Mesenchymal stem cell (in vitro differentiated cells and primary cell): ENCODE measurements at regions not wholly inside any gene's neighbourhood (a gene's known extent, or its start where the extent isn't known, plus 50 kb on each side); places are given as distances from the start of the nearest gene placed in this dataset.
"Not testable (repeated sequence)": the region's sequence is repeated elsewhere in the genome, so short reads cannot be mapped to it uniquely, and the experiment has no call there.

Experiments used
- DNase-seq: peaks from one replicate; pipeline ENCODE4 v3.0.0-alpha.2; 2013
- H2AFZ ChIP-seq: one replicate; pipeline ENCODE4 v1.6.1; 2013; ENCODE audit warnings: low read depth, mild to moderate bottlenecking, control low read depth, inconsistent platforms, low read length, moderate library complexity
- H2AK5ac ChIP-seq: 2 replicates; pipeline ENCODE4 v1.6.1; 2013; ENCODE audit warnings: low read length, moderate library complexity, mild to moderate bottlenecking, inconsistent platforms; ENCODE audit not compliant: severe bottlenecking
- H2BK120ac ChIP-seq: one replicate; pipeline ENCODE4 v1.6.1; 2013; ENCODE audit warnings: low read depth, mild to moderate bottlenecking, inconsistent platforms, low read length, moderate library complexity
- H2BK12ac ChIP-seq, 2 experiments: one replicate each; pipeline ENCODE4 v1.6.1; 2013; ENCODE audit warnings: inconsistent platforms in 2 of 2, low read length in 2 of 2, mild to moderate bottlenecking in 2 of 2, moderate library complexity in 2 of 2, control low read depth in 1 of 2
- H2BK15ac ChIP-seq: one replicate; pipeline ENCODE4 v1.6.1; 2013; ENCODE audit warnings: mild to moderate bottlenecking, low read depth, inconsistent platforms; ENCODE audit not compliant: poor library complexity, severe bottlenecking
- H2BK5ac ChIP-seq: 2 replicates; pipeline ENCODE4 v1.6.1; 2013; ENCODE audit warnings: low read depth, mild to moderate bottlenecking, low read length, control low read depth, inconsistent platforms; ENCODE audit not compliant: poor library complexity, severe bottlenecking
- H3K14ac ChIP-seq, 2 experiments: one replicate each; pipeline ENCODE4 v1.6.1; 2013; ENCODE audit warnings: inconsistent platforms in 2 of 2, low read length in 2 of 2, control low read depth in 1 of 2, mild to moderate bottlenecking in 1 of 2, moderate library complexity in 1 of 2
- H3K18ac ChIP-seq, 2 experiments: one replicate each; pipeline ENCODE4 v1.6.1; 2013; ENCODE audit warnings: inconsistent platforms in 2 of 2, low read length in 2 of 2, control low read depth in 1 of 2, low read depth in 1 of 2, mild to moderate bottlenecking in 1 of 2
- H3K23ac ChIP-seq, 2 experiments: one replicate each; pipeline ENCODE4 v1.6.1; 2013; ENCODE audit warnings: inconsistent platforms in 2 of 2, low read length in 2 of 2, mild to moderate bottlenecking in 2 of 2, moderate library complexity in 2 of 2, control low read depth in 1 of 2
- H3K27ac ChIP-seq: 2 replicates; pipeline ENCODE4 v1.5.1; 2013; ENCODE audit warnings: mild to moderate bottlenecking, moderate library complexity, low read length, control low read depth, inconsistent platforms; ENCODE audit not compliant: poor library complexity, severe bottlenecking
- H3K27me3 ChIP-seq, 2 experiments: 2 replicates each; pipeline versions ENCODE4 v1.6.1 to v1.7.0; 2013; ENCODE audit warnings: low read length in 2 of 2, mild to moderate bottlenecking in 2 of 2, moderate library complexity in 2 of 2, control low read depth in 1 of 2, inconsistent platforms in 1 of 2; ENCODE audit not compliant: control insufficient read depth in 1 of 2, insufficient read depth in 1 of 2
- H3K36me3 ChIP-seq, 2 experiments: 2 replicates each; pipeline versions ENCODE4 v1.6.1 to v1.7.0; 2013; ENCODE audit warnings: low read length in 2 of 2, control low read depth in 1 of 2, inconsistent platforms in 1 of 2, low read depth in 1 of 2, mild to moderate bottlenecking in 1 of 2; ENCODE audit not compliant: insufficient read depth in 2 of 2, control insufficient read depth in 1 of 2
- H3K4ac ChIP-seq, 2 experiments: one replicate each; pipeline ENCODE4 v1.6.1; 2013; ENCODE audit warnings: inconsistent platforms in 2 of 2, low read length in 2 of 2, mild to moderate bottlenecking in 2 of 2, moderate library complexity in 2 of 2, control low read depth in 1 of 2, low read depth in 1 of 2
- H3K4me1 ChIP-seq: 2 replicates; pipeline ENCODE4 v1.6.1; 2013; ENCODE audit warnings: low read depth, low read length, control low read depth; ENCODE audit not compliant: control insufficient read depth, insufficient read depth
- H3K4me2 ChIP-seq: 2 replicates; pipeline ENCODE4 v1.6.1; 2013; ENCODE audit warnings: low read length, mild to moderate bottlenecking, inconsistent platforms; ENCODE audit not compliant: poor library complexity, severe bottlenecking
- H3K4me3 ChIP-seq, 2 experiments: 2 replicates each; pipeline versions ENCODE4 v1.5.1 to v1.7.0; 2013; ENCODE audit warnings: low read length in 2 of 2, mild to moderate bottlenecking in 2 of 2, control low read depth in 1 of 2, low read depth in 1 of 2; ENCODE audit not compliant: insufficient read depth in 1 of 2
- H3K79me1 ChIP-seq: replicated peaks from 2 replicates; pipeline ENCODE4 v1.6.1; 2013; ENCODE audit warnings: mild to moderate bottlenecking, control low read depth, low read length, inconsistent platforms; ENCODE audit not compliant: poor library complexity, severe bottlenecking
- H3K9ac ChIP-seq: 2 replicates; pipeline ENCODE4 v1.7.0; 2013; ENCODE audit warnings: mild to moderate bottlenecking, low read length, moderate library complexity
- H3K9me3 ChIP-seq: 2 replicates; pipeline ENCODE4 v1.7.0; 2013; ENCODE audit warnings: mild to moderate bottlenecking, low read length; ENCODE audit not compliant: control insufficient read depth
- H4K8ac ChIP-seq: one replicate; pipeline ENCODE4 v1.6.1; 2013; ENCODE audit warnings: inconsistent platforms, mild to moderate bottlenecking, low read length, moderate library complexity
- H4K91ac ChIP-seq: one replicate; pipeline ENCODE4 v1.6.1; 2013; ENCODE audit warnings: mild to moderate bottlenecking, low read length, inconsistent platforms
- WGBS: methylation state at CpG from one replicate; pipeline ENCODE4 v1.1.7; 2013; ENCODE audit warnings: mixed read lengths; 5-methylcytosine and 5-hydroxymethylcytosine counted together

DNA sequence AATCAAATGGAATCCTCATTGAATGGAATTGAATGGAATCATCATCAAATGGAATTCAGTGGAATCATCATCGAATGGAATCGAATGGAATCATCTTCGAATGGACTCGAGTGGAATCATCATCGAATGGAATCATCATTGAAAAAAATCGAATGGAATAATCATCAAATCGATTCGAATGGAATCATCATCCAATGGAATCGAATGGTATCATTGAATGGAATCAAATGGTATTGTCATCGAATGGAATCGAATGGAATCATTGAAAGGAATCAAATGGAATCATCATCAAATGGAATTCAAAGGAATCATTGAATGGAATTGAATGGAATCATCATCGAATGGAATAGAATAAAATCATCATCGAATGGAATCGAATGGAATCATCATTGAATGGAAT, 619.3 kb downstream of the TP53TG3F start:
- Histone ChIP-seq H2AK5ac (no peak overlapping the region), H3K79me1 (no peaks in the 10 kb centered on the region), H3K4me1 (no peaks in the 10 kb centered on the region), H3K14ac (no peak overlapping the region), H3K27me3 (no peaks in the 10 kb centered on the region), H4K8ac (no peak overlapping the region), H3K36me3 (no peaks in the 10 kb centered on the region), H2BK15ac (no peak overlapping the region), H3K23ac (no peak overlapping the region), H2BK5ac (no peak overlapping the region), H3K27ac (no peak overlapping the region), H2AFZ (no peak overlapping the region), H4K91ac (no peak overlapping the region), H3K4me3 (no peak overlapping the region), H3K18ac (no peak overlapping the region), H3K9me3 (peaks cover 86% of the 10 kb centered on the region), H3K9ac (no peak overlapping the region), H2BK12ac (no peak overlapping the region), H3K4ac (no peak overlapping the region), H3K4me2 (no peak overlapping the region), H2BK120ac (no peak overlapping the region)
- 81% methylated on average over 14 of the region's 14 CpGs for WGBS
- no peak for DNase-seq

DNA sequence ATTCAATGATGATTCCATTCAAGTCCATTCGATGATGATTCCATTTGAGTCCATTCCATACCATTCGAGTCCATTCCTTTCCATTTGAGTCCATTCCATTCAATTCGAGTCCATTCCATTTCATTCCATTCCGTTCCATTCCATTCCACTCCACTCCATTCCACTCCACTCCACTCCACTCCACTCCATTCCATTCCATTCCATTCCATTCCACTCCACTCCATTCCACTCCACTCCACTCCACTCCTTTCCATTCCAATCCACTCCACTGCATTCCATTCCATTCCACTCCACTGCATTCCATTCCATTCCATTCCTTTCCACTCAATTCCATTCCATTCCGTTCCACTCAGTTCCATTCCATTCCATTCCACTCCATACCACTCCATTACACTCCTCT, 625.6 kb downstream of the TP53TG3F start:
- H2AK5ac ChIP-seq, H4K91ac ChIP-seq, H3K27ac ChIP-seq, H2BK15ac ChIP-seq, H2BK5ac ChIP-seq, H2BK120ac ChIP-seq, H3K18ac ChIP-seq, H3K27me3 ChIP-seq, H3K14ac ChIP-seq, H3K4me2 ChIP-seq, H3K9ac ChIP-seq, H2AFZ ChIP-seq, H4K8ac ChIP-seq, H3K4ac ChIP-seq, H3K4me3 ChIP-seq, H3K79me1 ChIP-seq, H3K4me1 ChIP-seq, DNase-seq, H2BK12ac ChIP-seq, H3K36me3 ChIP-seq, H3K23ac ChIP-seq: not testable (repeated sequence)
- WGBS = 60% methylated on average over 5 of the region's 5 CpGs
- peaks cover 91% of the 10 kb centered on the region for H3K9me3 ChIP-seq

DNA sequence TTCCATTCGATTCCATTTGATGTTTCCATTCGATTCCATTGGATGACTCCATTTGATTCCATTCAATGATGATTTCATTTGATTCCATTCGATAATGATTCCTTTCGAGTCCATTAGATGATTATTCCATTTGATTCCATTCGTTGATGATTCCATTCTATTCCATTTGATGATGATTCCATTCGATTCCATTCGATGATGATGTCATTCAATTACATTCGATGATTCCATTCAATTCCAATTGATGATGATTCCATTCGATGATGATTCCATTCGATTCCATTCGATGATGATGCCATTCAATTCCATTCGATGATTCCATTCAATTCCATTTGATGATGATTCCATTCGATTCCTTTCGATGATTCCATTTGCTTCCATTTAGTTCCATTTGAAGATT, 635.6 kb downstream of the TP53TG3F start:
- H4K91ac ChIP-seq, H4K8ac ChIP-seq, H3K4ac ChIP-seq, H3K4me1 ChIP-seq, H2BK15ac ChIP-seq, H3K27me3 ChIP-seq, H3K23ac ChIP-seq, H3K79me1 ChIP-seq, H3K14ac ChIP-seq, H2BK5ac ChIP-seq, H2AK5ac ChIP-seq, H2BK120ac ChIP-seq, H3K4me3 ChIP-seq, H3K9ac ChIP-seq, H2AFZ ChIP-seq, H3K36me3 ChIP-seq, DNase-seq, H2BK12ac ChIP-seq, H3K27ac ChIP-seq, H3K18ac ChIP-seq, H3K4me2 ChIP-seq: not testable (repeated sequence)
- WGBS = 86% methylated on average over 14 of the region's 14 CpGs
- H3K9me3 ChIP-seq = peaks cover 77% of the 10 kb centered on the region

DNA sequence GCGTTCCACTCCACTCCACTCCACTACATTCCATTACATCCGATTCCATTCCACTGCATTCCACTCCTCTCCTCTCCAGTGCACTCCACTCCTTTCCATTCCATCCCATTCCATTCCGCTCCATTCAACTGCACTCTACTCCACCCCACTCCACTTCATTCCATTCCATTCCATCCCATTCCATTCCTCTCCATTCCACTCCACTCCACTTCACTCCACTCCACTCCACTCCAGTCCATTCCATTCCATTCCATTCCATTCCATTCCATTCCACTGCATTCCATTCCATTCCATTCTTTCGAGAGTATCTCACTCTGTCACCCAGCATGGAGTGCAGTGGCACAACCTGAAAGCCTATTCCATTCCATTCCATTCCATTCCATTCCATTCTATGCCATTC, 637.5 kb downstream of the TP53TG3F start:
- not testable (repeated sequence) for H3K4me2 ChIP-seq, H4K8ac ChIP-seq, H2AFZ ChIP-seq, H3K79me1 ChIP-seq, H3K36me3 ChIP-seq, H2BK5ac ChIP-seq, H4K91ac ChIP-seq, H3K4ac ChIP-seq, H3K27me3 ChIP-seq, H2BK120ac ChIP-seq, H3K4me1 ChIP-seq, DNase-seq, H3K4me3 ChIP-seq, H2BK12ac ChIP-seq, H3K14ac ChIP-seq, H3K9ac ChIP-seq, H3K18ac ChIP-seq, H2BK15ac ChIP-seq, H3K23ac ChIP-seq, H2AK5ac ChIP-seq, H3K27ac ChIP-seq
- 58% methylated on average over 4 of the region's 4 CpGs for whole genome bisulfite sequencing
- H3K9me3 ChIP-seq = peaks cover 59% of the 10 kb centered on the region
